ENCODE measurements at regions not wholly inside any gene's neighbourhood (a gene's known extent, or its start where the extent isn't known, plus 50 kb on each side); places are given as distances from the start of the nearest gene placed in this dataset.
"Not testable (repeated sequence)": the region's sequence is repeated elsewhere in the genome, so short reads cannot be mapped to it uniquely, and the experiment has no call there.

- DNase-seq (ENCODE audit: low read depth in 2 of 2), result no peak
Measured at GRCh38 chr1:5686925-5687706, 305.1 kb downstream of the NPHP4 start.

DNA sequence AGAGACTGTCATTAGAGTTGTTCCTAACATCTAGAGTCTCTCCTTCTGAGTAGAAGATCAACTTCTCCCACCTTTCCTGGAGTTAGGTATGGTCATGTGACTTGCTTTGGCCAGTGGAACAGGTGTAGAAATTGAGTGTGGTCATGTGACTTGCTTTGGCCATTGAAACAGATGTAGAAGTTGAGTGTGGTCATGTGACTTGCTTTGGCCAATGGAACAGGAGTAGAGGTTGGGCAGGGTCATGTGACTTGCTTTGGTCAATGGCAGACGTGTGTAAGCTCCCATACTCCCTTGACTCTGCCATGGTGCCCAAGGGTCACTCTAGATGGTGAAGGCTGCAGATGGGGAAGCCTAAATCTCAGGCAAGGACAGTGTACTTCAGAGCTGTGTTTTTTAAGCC is 306.0 kb downstream of the NPHP4 start:
- no peak for DNase-seq (ENCODE audit: low read depth in 2 of 2)

GRCh38 chr1:5685446-5686040 is 306.7 kb downstream of the NPHP4 start:
- no peak for DNase-seq (ENCODE audit: low read depth in 2 of 2)

DNA sequence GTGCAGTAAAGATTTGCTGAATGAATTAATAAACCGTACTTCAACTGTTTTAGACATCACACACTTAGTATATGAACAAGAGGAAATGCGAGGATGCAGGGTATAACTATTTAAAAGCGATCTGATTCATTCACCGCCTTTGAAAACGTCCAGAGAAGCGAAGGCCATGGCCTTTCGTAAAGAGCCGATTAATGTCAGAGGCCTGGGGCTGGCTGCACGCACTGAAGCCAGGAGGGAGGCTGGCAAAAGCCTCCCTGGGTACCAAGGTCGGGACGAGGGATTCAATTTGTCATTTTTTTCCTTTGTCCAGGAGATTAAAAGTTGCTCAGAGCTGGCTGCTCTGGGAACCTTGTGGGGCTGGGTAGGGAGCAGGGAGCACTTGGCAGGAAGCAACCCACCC is 307.4 kb downstream of the NPHP4 start:
- DNase-seq (ENCODE audit: low read depth in 2 of 2), result no peak

- no peak for DNase-seq (ENCODE audit: low read depth in 2 of 2)
Measured at GRCh38 chr1:5683446-5683845, 308.8 kb downstream of the NPHP4 start.

DNA sequence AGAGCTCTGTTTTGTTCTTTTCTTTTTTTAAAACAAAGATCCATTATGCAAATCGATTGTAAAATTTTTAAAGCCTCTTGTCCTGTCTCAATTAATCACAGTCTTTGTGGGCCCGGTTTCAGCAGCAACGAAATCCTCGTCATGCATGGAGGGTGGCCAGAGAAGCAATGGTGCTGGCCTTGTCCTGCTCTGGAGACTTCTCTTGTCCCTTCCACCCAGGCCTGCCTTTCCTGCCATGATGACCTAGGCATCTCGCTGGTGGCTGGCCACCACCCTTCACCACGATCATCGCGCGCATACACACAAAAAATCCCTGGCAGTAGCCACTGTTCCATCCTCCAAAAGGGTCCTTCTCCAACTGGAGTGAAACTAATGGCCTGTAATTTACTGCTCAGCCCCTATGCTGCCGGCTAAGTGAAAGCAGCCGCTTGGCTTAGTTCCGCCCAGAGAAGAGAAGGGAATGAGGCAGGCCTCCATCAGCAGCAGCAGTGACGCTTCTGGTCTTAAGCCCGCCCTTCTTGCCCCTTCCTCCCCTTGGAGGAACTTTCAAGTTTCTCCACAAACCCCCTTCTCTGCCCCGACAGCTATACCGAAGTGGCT is 309.5 kb downstream of the NPHP4 start:
- DNase-seq (ENCODE audit: low read depth in 2 of 2), result no peak

DNA sequence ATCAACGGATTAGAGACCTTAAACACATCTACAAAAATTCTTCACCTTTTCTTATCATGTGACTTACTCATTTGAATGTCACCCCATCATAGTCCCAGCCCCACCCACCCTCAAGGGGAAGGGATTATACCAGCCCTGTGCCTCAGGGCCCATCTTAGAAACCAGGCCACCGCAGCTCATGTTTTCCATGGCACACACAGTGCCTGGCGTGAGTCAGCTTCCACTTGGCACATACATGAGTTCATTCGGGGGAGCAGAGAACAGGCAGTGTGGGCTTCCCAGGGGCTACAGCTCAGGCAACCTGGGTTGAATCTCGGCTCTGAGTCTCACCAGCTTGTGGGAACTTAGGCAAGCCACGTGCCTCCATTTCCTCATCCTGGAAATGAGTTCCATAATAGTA is 310.6 kb downstream of the NPHP4 start:
- DNase-seq (ENCODE audit: low read depth in 2 of 2), result no peak

DNA sequence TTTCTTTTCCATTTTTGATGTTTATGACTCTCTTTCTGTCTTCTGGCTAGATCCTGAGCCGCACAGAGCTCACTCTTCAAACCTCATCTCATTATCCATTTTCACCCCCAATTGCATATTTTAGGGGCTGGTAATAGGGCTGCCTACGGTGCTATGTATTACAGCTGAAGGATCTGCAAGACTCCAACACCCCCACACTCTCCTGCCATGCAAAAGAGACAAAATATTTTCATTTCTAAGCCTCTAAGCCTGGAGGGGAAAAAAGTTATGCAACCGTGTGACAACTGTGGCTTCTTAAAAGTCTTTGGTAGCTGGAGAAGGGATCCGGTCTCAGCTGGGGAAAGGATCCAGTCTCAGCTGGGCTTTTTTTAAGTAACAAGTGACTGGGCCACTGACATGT is 311.6 kb downstream of the NPHP4 start:
- no peak for DNase-seq (ENCODE audit: low read depth in 2 of 2)

- no peak for DNase-seq (ENCODE audit: low read depth in 2 of 2)
Measured at GRCh38 chr1:5678759-5679158, 313.5 kb downstream of the NPHP4 start.

DNA sequence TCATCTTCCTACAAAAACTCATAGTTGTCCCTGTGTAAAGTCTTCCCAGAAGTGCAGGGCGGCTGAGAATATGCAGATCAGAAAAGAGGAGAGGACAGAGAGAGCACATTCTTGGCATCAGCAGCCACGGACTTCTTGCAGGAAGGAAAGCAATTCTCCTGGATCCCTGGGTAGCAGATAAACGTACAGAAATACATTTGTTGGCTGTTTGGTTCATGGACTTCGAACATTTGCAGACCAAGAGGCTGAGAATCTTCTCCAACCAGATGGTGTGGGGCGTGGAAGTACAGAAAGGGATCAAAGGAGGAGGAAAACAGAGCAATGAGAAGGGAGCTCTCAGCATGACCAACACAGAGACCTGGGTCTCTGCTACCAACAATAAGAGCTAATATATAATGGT is 319.9 kb downstream of the NPHP4 start:
- DNase-seq (ENCODE audit: low read depth in 2 of 2), result not testable (repeated sequence)

- no peak for DNase-seq (ENCODE audit: low read depth in 2 of 2)
Measured at GRCh38 chr1:5670590-5671350, 321.5 kb downstream of the NPHP4 start.

GRCh38 chr1:5667513-5668325 is 324.5 kb downstream of the NPHP4 start:
- no peak for DNase-seq (ENCODE audit: low read depth in 2 of 2)

DNA sequence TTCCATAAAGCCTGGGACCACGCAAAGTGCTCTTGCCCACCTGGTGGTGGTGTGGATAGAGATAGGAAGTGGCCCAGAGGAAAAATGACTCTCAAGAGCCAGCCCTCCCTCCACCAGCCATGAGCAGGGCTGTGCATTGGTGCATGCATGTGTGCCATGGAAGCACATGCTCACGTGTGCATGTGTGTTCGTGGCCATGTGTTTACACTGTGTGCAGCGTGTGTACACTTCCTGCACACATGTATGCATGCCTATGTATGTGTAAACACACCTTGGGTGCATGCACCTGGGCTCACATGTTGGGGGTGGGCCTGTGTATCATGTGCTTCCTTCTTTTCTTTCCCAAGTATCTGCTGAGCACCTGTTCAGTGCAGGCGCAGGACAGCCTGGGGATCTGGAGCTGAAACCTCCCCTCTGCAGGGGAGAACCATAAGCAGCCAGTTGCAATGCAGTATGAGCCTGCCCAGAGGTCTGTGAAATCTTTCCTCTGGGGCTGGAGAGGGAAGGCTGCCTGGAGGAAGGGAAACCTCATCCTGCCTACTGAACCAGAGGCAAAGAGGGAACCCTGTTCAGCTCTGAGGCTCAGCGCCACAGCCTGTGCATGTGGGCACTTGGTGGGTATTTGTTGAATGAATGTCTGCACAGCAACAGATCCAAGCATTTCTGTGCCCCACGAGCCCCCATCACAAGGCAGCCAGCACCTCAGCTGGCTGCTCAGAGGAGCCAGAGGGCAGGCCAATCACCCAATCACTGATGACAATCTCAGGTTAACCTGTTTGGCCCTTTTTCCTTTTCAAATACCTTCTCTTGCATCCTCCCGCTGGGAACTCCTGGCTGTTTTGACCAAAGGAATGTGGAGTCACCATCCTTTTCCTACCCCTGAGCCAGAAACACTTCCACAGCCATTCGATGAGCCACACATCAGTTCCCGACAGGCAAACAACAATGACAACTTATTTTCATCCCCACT is 327.0 kb downstream of the NPHP4 start:
- DNase-seq (ENCODE audit: low read depth in 2 of 2), result no peak

DNA sequence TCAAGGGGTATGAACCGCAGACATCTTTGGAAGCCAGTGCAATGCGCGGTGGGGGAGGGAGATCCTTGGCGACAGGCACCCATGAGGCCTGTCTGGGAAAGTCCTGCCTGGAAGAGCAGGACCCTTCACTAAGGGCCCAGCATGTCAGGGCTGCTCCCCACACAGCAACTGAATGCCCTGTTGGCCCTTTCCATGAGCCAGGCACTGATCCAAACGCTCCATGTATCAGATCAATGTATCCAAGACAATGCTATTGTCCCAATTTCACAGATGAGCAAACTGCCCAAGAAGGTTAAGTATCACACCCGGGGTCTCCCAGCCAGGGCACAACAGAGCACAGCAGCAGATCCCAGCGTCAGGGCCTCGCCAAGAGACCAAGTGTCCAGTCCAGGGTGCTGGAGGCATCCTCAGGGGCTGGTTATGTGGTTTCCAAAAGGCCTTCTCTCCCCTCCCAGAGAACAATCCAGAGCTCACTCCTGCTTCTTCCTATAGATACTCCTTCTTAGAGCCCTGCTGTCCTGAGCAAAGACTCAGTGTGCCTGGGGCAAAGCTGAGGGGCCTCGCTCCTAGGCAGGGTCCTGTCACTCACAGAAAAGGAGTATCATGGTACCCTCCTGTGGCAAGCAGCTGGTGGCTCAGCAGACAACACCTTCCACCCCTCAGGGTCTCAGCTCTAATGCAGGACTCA is 328.0 kb downstream of the NPHP4 start:
- no peak for DNase-seq (ENCODE audit: low read depth in 2 of 2)

DNA sequence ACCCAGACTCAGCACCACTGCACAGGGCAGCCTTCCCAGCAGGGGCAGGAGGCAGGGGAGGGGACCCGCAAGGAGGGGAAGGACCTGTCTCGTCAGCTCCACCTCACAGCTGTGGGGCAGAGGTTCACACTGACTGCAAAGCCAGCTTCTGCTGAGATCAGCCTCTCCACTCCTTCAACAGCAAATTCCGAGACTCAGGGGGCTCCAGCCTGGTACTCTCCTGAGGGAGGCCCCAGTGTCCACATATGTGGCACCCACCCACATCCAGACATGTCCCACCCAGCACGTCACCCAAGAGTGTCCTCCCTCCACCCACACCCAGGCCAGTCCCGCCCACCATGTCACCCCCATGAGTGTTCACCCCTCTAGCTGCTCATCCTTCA is 329.5 kb downstream of the NPHP4 start:
- DNase-seq (ENCODE audit: low read depth in 2 of 2), result no peak

DNA sequence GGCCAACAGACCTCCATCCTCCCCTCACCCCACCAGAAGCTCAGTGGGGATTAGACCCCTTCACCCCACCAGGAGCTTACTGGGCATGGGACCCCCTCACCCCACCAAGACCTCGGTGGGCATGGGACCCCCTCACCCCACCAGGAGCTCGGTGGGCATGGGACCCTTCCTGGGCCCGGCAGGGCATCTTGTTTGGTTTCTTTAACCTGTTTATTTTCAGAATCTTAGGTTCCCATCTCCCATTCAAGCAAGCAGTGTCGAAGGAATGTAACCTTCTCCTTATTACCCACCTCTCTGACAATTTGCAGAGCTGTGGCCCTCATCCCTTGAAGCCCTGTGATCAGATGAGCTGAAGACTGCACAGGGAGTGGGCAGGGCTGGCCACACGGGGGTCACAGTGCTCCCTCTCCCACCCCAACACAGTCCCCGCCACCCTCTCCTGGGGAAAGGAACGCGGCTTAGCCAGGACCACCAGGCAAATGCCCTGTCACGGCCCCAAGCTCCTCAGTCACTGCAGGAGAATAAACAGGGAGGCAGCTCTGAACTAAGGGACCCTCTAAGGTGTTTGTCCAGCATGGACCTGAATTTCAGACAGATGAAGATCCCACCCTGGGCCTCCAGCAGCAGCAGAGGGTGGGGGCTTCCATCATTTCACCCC is 330.0 kb downstream of the NPHP4 start:
- no peak for DNase-seq (ENCODE audit: low read depth in 2 of 2)

DNA sequence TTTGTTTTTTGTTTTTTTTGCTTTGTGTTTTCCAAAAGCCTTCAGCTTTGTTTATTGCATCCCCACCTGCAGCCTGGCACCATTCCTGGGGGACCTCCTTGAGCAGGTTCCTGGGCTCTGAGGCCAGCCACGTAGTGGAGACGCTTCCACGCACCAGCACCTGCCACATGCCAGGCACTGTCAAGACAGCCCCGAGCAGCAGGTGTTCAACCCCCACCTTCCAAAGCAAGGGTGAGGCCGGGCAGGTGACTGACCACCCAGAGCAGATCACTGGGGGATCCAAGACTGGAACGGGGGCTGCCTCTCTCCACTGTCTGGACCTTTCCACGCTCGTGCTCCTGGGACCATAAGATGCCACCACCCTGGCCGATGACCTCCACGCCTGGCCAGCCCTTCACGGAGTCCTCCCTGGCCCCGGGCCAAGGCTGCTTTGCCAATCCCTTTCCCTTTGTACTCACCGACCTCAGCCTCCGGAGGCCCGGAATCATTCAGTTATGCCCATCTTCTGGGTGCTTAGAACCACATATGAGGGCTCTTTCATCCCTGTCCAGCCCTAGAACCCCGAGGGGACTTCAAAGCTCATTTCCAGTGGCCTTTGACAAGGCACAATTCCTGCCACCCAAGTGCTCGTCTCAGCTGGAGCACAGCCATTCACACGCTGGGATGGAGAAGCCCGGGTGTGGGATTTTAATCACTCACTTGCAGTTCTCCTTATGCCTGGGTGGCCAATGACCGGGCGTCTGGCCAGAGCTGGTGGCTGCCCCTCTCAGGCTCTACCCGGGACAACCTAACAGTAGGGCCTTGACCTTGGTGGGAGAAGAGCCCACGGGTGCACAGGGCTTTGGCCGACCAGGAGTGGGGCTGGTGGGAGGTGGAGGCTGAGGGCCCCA is 330.8 kb downstream of the NPHP4 start:
- DNase-seq (ENCODE audit: low read depth in 2 of 2), result no peak

Data from stimulated activated CD4-positive, alpha-beta T cell treated with anti-CD3 and anti-CD28 coated beads, Interleukin-12 subunit alpha, Interleukin-12 subunit beta, amount 100 ng/mL, for 24 hours (primary cell).